GM23248 (cell line): ENCODE measurements at regions not wholly inside any gene's neighbourhood (a gene's known extent, or its start where the extent isn't known, plus 50 kb on each side); places are given as distances from the start of the nearest gene placed in this dataset.

Experiments
- EZH2 ChIP-seq: fragments of 200-600 bp; sonication (generic); IDR thresholded peaks from 2 replicates; pipeline ENCODE4 v1.6.1; 2018; ENCODE audit warnings: antibody characterized with exemption, mild to moderate bottlenecking; ENCODE audit not compliant: insufficient read depth, poor library complexity, severe bottlenecking
- EZH2phosphoT487 ChIP-seq: fragments of 200-600 bp; sonication (generic); IDR thresholded peaks from 2 replicates; pipeline ENCODE4 v1.6.1; 2018; ENCODE audit warnings: antibody characterized with exemption, moderate library complexity, mild to moderate bottlenecking, low read depth; ENCODE audit not compliant: insufficient read depth

DNA sequence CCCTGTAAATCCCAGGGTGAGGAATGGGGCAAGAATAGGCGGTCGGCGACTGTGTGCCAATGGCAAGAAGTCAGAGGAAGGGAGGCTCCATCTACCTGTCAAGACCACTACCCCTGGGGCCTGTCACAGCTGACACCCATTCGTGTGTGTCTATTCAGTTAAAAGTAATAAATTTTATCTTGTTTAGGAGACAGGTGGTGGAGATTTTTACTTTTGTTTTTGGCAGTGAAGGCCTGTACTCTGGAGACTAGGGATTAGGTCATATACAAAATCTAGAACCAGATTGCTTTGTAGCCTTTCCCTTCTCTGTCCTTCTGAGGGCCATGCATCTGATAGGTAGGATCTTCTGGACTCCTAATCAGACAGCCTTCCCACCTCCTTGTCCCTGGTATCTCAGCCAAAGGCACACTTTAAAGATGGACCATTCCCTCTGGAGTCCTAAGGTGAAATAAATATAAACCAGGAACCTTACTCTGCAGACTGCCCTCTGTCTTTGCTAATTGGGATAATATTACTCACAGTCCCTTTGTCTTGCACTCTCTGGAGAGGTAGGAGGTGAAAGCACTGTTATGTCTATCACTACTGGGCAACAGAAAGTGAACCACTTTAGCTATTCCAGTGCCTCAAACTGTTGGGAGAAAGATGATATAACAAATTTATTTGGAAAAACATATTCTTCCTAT is 213.2 kb upstream of the ACTBL2 start:
- no peak for TF ChIP-seq EZH2
- no peak for TF ChIP-seq EZH2phosphoT487
